ENCODE measurements at regions not wholly inside any gene's neighbourhood (a gene's known extent, or its start where the extent isn't known, plus 50 kb on each side); places are given as distances from the start of the nearest gene placed in this dataset.

GRCh38 chr2:77633601-77634000, 111.4 kb upstream of the LRRTM4 start:
- no peak for ATAC-seq (ENCODE audit: low read depth)
- no peak for TF ChIP-seq CTCF (IDR thresholded peaks at IDR 0.05; ENCODE audit: poor library complexity, severe bottlenecking)
- H3K27ac ChIP-seq (ENCODE audit: poor library complexity, severe bottlenecking), result no peak overlapping the region
- no peaks in the 10 kb centered on the region for H3K4me1 ChIP-seq (ENCODE audit: insufficient read depth, poor library complexity, severe bottlenecking)
- H3K9me3 ChIP-seq (ENCODE audit: severe bottlenecking), result no peaks in the 10 kb centered on the region
- H3K4me3 ChIP-seq (ENCODE audit: severe bottlenecking), result no peak overlapping the region
- DNase-seq (ENCODE audit: low spot score), result no peak
- no peaks in the 10 kb centered on the region for H3K27me3 ChIP-seq (ENCODE audit: insufficient read depth, poor library complexity, severe bottlenecking)
- H3K36me3 ChIP-seq (ENCODE audit: low read depth), result no peaks in the 10 kb centered on the region

- H3K27ac ChIP-seq (ENCODE audit: poor library complexity, severe bottlenecking), result no peak overlapping the region
- no peaks in the 10 kb centered on the region for H3K4me1 ChIP-seq (ENCODE audit: insufficient read depth, poor library complexity, severe bottlenecking)
- no peak overlapping the region for H3K4me3 ChIP-seq (ENCODE audit: severe bottlenecking)
- H3K36me3 ChIP-seq (ENCODE audit: low read depth), result no peaks in the 10 kb centered on the region
- no peak for DNase-seq (ENCODE audit: low spot score)
- no peaks in the 10 kb centered on the region for H3K9me3 ChIP-seq (ENCODE audit: severe bottlenecking)
- ATAC-seq (ENCODE audit: low read depth), result no peak
- no peak for TF ChIP-seq CTCF (IDR thresholded peaks at IDR 0.05; ENCODE audit: poor library complexity, severe bottlenecking)
- H3K27me3 ChIP-seq (ENCODE audit: insufficient read depth, poor library complexity, severe bottlenecking), result no peaks in the 10 kb centered on the region
Measured at GRCh38 chr2:77640924-77641323, 118.7 kb upstream of the LRRTM4 start.

GRCh38 chr2:77642339-77642738, 120.2 kb upstream of the LRRTM4 start:
- H3K9me3 ChIP-seq (ENCODE audit: severe bottlenecking), result no peaks in the 10 kb centered on the region
- H3K27ac ChIP-seq (ENCODE audit: poor library complexity, severe bottlenecking), result no peak overlapping the region
- no peak overlapping the region for H3K4me3 ChIP-seq (ENCODE audit: severe bottlenecking)
- H3K27me3 ChIP-seq (ENCODE audit: insufficient read depth, poor library complexity, severe bottlenecking), result no peaks in the 10 kb centered on the region
- DNase-seq (ENCODE audit: low spot score) (no peak), ATAC-seq (ENCODE audit: low read depth) (no peak)
- TF ChIP-seq CTCF (IDR thresholded peaks at IDR 0.05; ENCODE audit: poor library complexity, severe bottlenecking), result no peak
- H3K4me1 ChIP-seq (ENCODE audit: insufficient read depth, poor library complexity, severe bottlenecking), result no peaks in the 10 kb centered on the region
- no peaks in the 10 kb centered on the region for H3K36me3 ChIP-seq (ENCODE audit: low read depth)

GRCh38 chr2:77649856-77650255, 127.7 kb upstream of the LRRTM4 start:
- Histone ChIP-seq H3K9me3 (ENCODE audit: severe bottlenecking) (no peaks in the 10 kb centered on the region), H3K36me3 (ENCODE audit: low read depth) (no peaks in the 10 kb centered on the region), H3K4me3 (ENCODE audit: severe bottlenecking) (no peak overlapping the region), H3K4me1 (ENCODE audit: insufficient read depth, poor library complexity, severe bottlenecking) (no peaks in the 10 kb centered on the region), H3K27ac (ENCODE audit: poor library complexity, severe bottlenecking) (no peak overlapping the region), H3K27me3 (ENCODE audit: insufficient read depth, poor library complexity, severe bottlenecking) (no peaks in the 10 kb centered on the region)
- no peak for TF ChIP-seq CTCF (IDR thresholded peaks at IDR 0.05; ENCODE audit: poor library complexity, severe bottlenecking)
- ATAC-seq (ENCODE audit: low read depth) (no peak), DNase-seq (ENCODE audit: low spot score) (no peak)

GRCh38 chr2:77652499-77652898, 130.3 kb upstream of the LRRTM4 start:
- Histone ChIP-seq H3K4me1 (ENCODE audit: insufficient read depth, poor library complexity, severe bottlenecking) (no peaks in the 10 kb centered on the region), H3K9me3 (ENCODE audit: severe bottlenecking) (no peaks in the 10 kb centered on the region), H3K36me3 (ENCODE audit: low read depth) (no peaks in the 10 kb centered on the region), H3K27me3 (ENCODE audit: insufficient read depth, poor library complexity, severe bottlenecking) (no peaks in the 10 kb centered on the region), H3K4me3 (ENCODE audit: severe bottlenecking) (no peak overlapping the region), H3K27ac (ENCODE audit: poor library complexity, severe bottlenecking) (no peak overlapping the region)
- no peak for DNase-seq (ENCODE audit: low spot score)
- TF ChIP-seq CTCF (IDR thresholded peaks at IDR 0.05; ENCODE audit: poor library complexity, severe bottlenecking), result no peak
- no peak for ATAC-seq (ENCODE audit: low read depth)
